ENCODE measurements at regions not wholly inside any gene's neighbourhood (a gene's known extent, or its start where the extent isn't known, plus 50 kb on each side); places are given as distances from the start of the nearest gene placed in this dataset.
"Not testable (repeated sequence)": the region's sequence is repeated elsewhere in the genome, so short reads cannot be mapped to it uniquely, and the experiment has no call there.

DNA sequence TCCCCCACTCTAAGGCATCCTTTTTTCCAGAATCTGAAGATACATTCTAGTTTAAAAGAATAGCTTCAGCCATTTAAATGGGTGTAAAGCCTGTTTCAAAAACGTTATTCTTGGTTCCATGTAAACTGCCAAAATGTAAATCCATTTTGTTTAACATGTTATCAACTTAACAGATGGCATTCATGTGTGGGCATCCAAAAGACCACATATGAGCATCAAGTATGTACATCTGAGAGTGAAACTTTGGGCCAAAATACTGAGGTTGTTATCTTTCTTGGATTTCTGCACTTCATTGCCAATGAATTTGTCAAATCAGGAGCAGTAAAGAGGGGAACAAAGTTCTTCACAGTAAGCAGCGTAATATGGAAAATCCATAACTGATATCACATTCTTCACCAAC lies 395.4 kb downstream of the ZNF804A start:
- peaks cover 4% of the 10 kb centered on the region for H3K9me3 Mint-ChIP-seq
- no peaks in the 10 kb centered on the region for H3K27me3 Mint-ChIP-seq
- no peak overlapping the region for H3K27ac Mint-ChIP-seq
- no peaks in the 10 kb centered on the region for H3K4me1 Mint-ChIP-seq
- no peak overlapping the region for H3K4me3 Mint-ChIP-seq
- H3K36me3 Mint-ChIP-seq: no peaks in the 10 kb centered on the region
- ATAC-seq: no peak

GRCh38 chr2:185006481-185006880 lies 408.2 kb downstream of the ZNF804A start:
- Mint-ChIP-seq H3K27me3 (no peaks in the 10 kb centered on the region), H3K4me3 (no peak overlapping the region), H3K36me3 (no peaks in the 10 kb centered on the region), H3K4me1 (no peaks in the 10 kb centered on the region), H3K9me3 (peaks cover 13% of the 10 kb centered on the region), H3K27ac (no peak overlapping the region)
- no peak for ATAC-seq

DNA sequence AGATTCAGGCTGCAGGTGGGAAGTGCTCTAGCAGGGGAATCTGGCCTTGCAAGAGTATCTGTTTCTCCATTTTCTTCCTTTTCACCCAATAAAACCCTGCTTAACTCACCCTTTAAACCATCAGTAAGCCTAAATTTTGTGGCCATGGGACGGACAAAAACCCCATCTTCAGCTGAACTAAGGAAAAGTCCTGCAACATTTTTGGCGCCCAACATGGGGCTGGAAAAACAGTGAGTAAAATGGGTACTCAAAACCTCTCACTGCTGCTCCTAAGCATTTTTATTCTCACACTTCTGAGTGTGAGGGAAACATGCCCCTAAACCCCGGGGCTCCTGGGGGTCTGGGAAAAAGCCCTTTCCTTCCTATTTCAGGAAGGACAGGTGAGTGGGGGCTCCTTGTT lies 414.3 kb downstream of the ZNF804A start:
- Mint-ChIP-seq H3K4me1 (no peaks in the 10 kb centered on the region), H3K27ac (no peak overlapping the region), H3K4me3 (no peak overlapping the region), H3K27me3 (no peaks in the 10 kb centered on the region), H3K9me3 (peaks cover 25% of the 10 kb centered on the region), H3K36me3 (no peaks in the 10 kb centered on the region)
- no peak for ATAC-seq

DNA sequence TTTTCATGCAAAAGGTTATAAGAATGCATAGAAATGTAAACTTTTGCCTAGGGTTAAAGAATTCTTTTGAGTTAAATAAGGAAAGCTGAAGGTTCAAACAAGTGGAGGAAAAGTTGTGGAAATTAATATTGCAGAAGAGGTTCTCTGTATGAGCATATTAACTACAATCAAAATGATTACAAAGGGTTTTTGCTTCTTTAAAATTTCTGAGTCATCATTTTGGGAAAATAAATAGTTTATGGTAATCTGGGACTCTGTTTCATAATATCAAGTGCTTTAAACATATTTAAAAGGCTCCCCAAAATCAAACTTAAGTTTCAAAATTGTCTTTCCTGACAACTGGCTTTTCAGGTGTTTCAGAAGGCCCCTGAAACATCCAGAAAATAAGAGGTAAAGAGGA lies 415.7 kb downstream of the ZNF804A start:
- H3K36me3 Mint-ChIP-seq: no peaks in the 10 kb centered on the region
- H3K4me1 Mint-ChIP-seq: no peaks in the 10 kb centered on the region
- H3K27ac Mint-ChIP-seq: no peak overlapping the region
- no peak overlapping the region for H3K4me3 Mint-ChIP-seq
- ATAC-seq: no peak
- no peaks in the 10 kb centered on the region for H3K27me3 Mint-ChIP-seq
- peaks cover 25% of the 10 kb centered on the region for H3K9me3 Mint-ChIP-seq

DNA sequence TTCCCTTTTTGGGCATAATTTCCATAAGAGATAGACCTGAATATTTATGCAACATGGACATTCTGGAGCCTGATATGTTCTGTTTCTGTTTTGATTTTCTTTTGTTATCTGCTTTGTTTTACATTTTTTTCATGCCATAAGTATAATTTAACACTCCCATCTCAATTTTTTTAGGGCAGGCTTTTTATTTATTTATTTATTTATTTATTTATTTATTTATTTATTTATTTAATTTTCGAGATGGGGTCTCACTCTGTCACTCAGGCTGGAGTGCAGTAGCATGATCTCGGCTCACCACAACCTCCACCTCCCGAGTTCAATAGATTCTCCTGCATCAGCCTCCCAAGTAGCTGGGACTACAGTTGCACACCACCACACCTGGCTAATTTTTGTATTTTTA lies 427.6 kb downstream of the ZNF804A start:
- H3K27me3 Mint-ChIP-seq, H3K27ac Mint-ChIP-seq, H3K4me1 Mint-ChIP-seq, ATAC-seq, H3K9me3 Mint-ChIP-seq, H3K4me3 Mint-ChIP-seq, H3K36me3 Mint-ChIP-seq: not testable (repeated sequence)

DNA sequence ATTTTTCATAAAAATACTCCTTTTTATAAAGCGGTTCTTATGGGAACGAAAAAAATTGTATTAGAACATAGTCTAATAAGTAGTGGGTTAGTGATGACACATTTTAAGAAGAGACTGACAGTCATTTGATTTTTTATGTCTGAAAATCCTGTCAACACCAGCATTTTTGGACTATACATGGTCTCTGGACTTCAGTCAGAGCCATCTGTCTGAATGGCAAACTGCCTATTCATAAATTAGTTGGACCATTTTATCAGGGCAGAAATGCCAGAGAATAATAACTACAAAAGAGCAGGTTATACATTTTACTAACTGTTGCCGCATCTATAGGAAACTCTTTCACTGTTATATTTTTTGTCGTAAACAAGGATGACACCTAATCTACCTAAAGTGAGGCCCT lies 437.6 kb downstream of the ZNF804A start:
- peaks cover 8% of the 10 kb centered on the region for H3K9me3 Mint-ChIP-seq
- no peaks in the 10 kb centered on the region for H3K36me3 Mint-ChIP-seq
- no peaks in the 10 kb centered on the region for H3K4me1 Mint-ChIP-seq
- no peak overlapping the region for H3K4me3 Mint-ChIP-seq
- no peaks in the 10 kb centered on the region for H3K27me3 Mint-ChIP-seq
- ATAC-seq: no peak
- no peak overlapping the region for H3K27ac Mint-ChIP-seq

DNA sequence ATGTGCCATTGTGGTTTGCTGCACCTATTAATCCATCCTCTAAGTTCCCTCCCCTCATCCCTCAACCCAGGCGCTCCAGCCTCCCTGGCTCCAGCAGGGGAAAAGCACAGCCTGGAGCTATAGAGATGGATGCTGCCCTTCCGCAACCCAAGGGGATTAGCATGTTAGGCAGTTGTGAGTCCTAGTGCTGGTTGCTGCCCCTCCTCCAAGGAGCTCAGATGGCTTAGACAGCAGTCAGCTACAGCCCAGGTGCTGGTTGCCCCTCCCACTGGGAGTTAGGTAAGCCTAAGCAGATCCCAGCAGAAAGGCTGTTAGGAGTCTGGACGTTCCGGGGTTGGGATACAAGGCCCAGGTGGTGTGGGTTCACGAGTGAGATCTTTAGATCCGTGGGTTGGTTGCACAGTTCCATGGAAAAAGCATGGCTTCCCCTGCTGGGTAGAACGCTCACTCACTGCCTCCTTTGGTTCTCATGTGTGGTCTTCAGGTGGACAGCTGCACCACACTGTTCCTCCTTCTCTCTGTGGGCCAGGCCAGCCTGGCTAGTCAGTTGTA lies 446.1 kb downstream of the ZNF804A start:
- Mint-ChIP-seq H3K27me3 (no peaks in the 10 kb centered on the region), H3K27ac (no peak overlapping the region), H3K9me3 (peaks cover 20% of the 10 kb centered on the region), H3K4me3 (no peak overlapping the region), H3K4me1 (no peaks in the 10 kb centered on the region), H3K36me3 (no peaks in the 10 kb centered on the region)
- peak; percentile 36 for ATAC-seq

GRCh38 chr2:185050804-185051203 lies 452.5 kb downstream of the ZNF804A start:
- ATAC-seq: no peak
- H3K9me3 Mint-ChIP-seq: no peaks in the 10 kb centered on the region
- H3K4me3 Mint-ChIP-seq: no peak overlapping the region
- no peaks in the 10 kb centered on the region for H3K27me3 Mint-ChIP-seq
- H3K36me3 Mint-ChIP-seq: no peaks in the 10 kb centered on the region
- H3K4me1 Mint-ChIP-seq: no peaks in the 10 kb centered on the region
- no peak overlapping the region for H3K27ac Mint-ChIP-seq

DNA sequence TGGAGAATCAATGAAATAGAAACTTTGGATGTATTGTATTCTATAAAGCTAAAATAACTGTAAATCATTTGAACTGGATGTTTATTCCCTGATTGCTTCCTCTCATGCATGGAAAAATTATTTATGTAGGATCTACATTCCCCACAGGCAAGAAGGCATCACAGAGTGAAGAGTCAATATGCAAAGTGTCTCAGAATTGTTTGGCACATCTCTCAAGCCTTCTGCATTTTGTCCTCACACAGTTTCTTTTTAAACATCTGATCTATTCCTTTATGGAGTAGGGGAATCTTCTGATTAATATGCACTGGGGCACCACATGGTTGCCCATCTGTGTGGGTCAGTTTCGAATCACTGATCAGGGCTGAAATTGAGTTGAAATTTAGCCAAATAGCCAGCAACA lies 465.4 kb downstream of the ZNF804A start:
- H3K4me1 Mint-ChIP-seq: no peaks in the 10 kb centered on the region
- no peak overlapping the region for H3K27ac Mint-ChIP-seq
- no peaks in the 10 kb centered on the region for H3K36me3 Mint-ChIP-seq
- H3K4me3 Mint-ChIP-seq: no peak overlapping the region
- no peaks in the 10 kb centered on the region for H3K9me3 Mint-ChIP-seq
- ATAC-seq: no peak
- no peaks in the 10 kb centered on the region for H3K27me3 Mint-ChIP-seq

GRCh38 chr2:185066128-185066527 lies 467.8 kb downstream of the ZNF804A start:
- H3K4me1 Mint-ChIP-seq: no peaks in the 10 kb centered on the region
- no peak overlapping the region for H3K4me3 Mint-ChIP-seq
- no peaks in the 10 kb centered on the region for H3K36me3 Mint-ChIP-seq
- no peaks in the 10 kb centered on the region for H3K9me3 Mint-ChIP-seq
- H3K27ac Mint-ChIP-seq: no peak overlapping the region
- no peak for ATAC-seq
- H3K27me3 Mint-ChIP-seq: no peaks in the 10 kb centered on the region

GRCh38 chr2:185069107-185069506 lies 470.8 kb downstream of the ZNF804A start:
- no peaks in the 10 kb centered on the region for H3K4me1 Mint-ChIP-seq
- no peak overlapping the region for H3K27ac Mint-ChIP-seq
- H3K27me3 Mint-ChIP-seq: no peaks in the 10 kb centered on the region
- ATAC-seq: no peak
- H3K9me3 Mint-ChIP-seq: no peaks in the 10 kb centered on the region
- no peak overlapping the region for H3K4me3 Mint-ChIP-seq
- H3K36me3 Mint-ChIP-seq: no peaks in the 10 kb centered on the region

DNA sequence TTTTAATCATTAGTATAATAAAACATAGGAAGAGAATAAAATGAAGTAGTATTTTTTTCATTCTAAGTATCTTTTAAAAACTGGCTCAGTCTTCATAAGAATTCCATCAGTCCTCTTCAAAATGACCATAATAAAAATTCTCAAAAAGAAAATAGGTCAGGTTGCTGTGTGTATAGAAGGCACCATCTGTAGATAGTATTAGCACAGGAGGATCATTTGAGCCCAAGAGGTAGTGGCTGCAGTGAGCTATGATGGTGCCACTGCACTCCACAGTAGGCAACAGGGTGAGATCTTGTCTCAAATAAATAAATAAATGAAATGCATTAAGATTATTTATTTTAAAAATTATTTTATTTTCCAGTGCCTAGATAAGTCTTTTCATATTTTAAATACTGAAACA lies 475.8 kb downstream of the ZNF804A start:
- no peak for ATAC-seq
- no peaks in the 10 kb centered on the region for H3K4me1 Mint-ChIP-seq
- H3K27ac Mint-ChIP-seq: no peak overlapping the region
- H3K36me3 Mint-ChIP-seq: no peaks in the 10 kb centered on the region
- H3K27me3 Mint-ChIP-seq: no peaks in the 10 kb centered on the region
- no peak overlapping the region for H3K4me3 Mint-ChIP-seq
- no peaks in the 10 kb centered on the region for H3K9me3 Mint-ChIP-seq

DNA sequence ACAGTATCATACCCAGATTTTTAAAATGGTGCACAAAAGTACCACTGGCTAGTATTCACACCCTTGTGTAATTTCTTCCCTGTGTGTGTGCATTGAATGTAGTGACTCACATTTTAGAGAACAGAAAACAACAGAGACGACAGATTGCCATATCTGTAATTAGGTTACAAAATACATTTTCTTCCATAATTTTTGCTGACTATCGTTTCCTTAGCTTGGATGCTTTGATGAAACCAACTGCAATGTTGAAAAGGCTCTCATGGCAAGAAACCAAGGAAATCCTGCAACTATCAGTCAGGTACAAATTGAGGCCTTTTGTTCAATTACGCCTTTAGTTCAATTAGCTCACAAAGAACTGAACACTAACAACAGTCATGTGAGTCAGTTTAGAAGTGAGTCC lies 484.4 kb downstream of the ZNF804A start:
- H3K27me3 Mint-ChIP-seq: no peaks in the 10 kb centered on the region
- no peaks in the 10 kb centered on the region for H3K4me1 Mint-ChIP-seq
- no peak for ATAC-seq
- no peak overlapping the region for H3K27ac Mint-ChIP-seq
- H3K9me3 Mint-ChIP-seq: peaks cover 3% of the 10 kb centered on the region
- H3K4me3 Mint-ChIP-seq: no peak overlapping the region
- no peaks in the 10 kb centered on the region for H3K36me3 Mint-ChIP-seq

DNA sequence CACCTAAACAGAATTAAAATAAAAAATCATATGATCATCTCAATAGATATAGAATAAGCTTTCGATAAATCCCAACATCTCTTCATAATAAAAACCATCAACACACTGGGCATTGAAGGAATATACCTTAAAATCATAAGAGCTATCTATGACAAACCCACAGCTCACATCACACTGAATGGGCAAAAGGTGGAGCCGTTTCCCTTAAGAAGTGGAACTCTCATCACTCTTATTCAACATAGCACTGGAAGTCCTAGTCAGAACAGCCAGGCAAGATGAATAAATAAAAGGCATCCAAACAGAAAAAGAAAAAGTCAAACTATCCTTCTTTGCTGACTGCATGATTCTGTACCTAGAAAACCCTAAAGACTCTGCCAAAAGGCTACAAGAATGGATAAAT lies 510.3 kb downstream of the ZNF804A start:
- peaks cover 4% of the 10 kb centered on the region for H3K9me3 Mint-ChIP-seq
- no peak overlapping the region for H3K27ac Mint-ChIP-seq
- no peak for ATAC-seq
- H3K4me1 Mint-ChIP-seq: no peaks in the 10 kb centered on the region
- no peaks in the 10 kb centered on the region for H3K27me3 Mint-ChIP-seq
- H3K36me3 Mint-ChIP-seq: no peaks in the 10 kb centered on the region
- H3K4me3 Mint-ChIP-seq: no peak overlapping the region

DNA sequence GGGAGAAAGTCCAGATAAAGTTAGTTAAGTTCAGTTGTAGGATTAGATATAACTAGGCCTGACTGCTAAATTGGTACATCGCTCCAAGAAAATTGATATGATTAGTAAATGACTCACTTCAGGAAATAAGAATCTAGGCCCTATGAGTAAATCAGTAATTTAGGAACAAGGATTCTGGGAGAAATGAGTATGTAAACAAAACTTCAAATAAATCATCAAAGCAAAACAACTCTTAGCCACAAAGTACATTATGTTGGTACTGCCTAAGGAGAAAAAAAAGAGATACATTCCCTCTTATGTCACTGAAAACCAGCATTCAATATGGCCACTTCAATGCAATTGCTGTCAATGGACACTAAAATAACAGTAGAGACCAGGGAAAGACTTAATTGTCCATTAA lies 529.1 kb downstream of the ZNF804A start:
- Mint-ChIP-seq H3K36me3 (no peaks in the 10 kb centered on the region), H3K4me1 (no peaks in the 10 kb centered on the region), H3K4me3 (no peak overlapping the region), H3K9me3 (peaks cover 3% of the 10 kb centered on the region), H3K27ac (no peak overlapping the region), H3K27me3 (no peaks in the 10 kb centered on the region)
- ATAC-seq: no peak

- Mint-ChIP-seq H3K4me3 (no peak overlapping the region), H3K27me3 (no peaks in the 10 kb centered on the region), H3K36me3 (no peaks in the 10 kb centered on the region), H3K4me1 (no peaks in the 10 kb centered on the region), H3K27ac (no peak overlapping the region), H3K9me3 (peaks cover 3% of the 10 kb centered on the region)
- ATAC-seq: no peak
Observed at GRCh38 chr2:185128346-185128745, 530.0 kb downstream of the ZNF804A start.

- Mint-ChIP-seq H3K4me1 (no peaks in the 10 kb centered on the region), H3K9me3 (peaks cover 3% of the 10 kb centered on the region), H3K36me3 (no peaks in the 10 kb centered on the region), H3K27me3 (no peaks in the 10 kb centered on the region), H3K27ac (no peak overlapping the region), H3K4me3 (no peak overlapping the region)
- ATAC-seq: no peak
Observed at GRCh38 chr2:185128996-185129395, 530.7 kb downstream of the ZNF804A start.

Data from stimulated activated memory B cell treated with anti-CD40 and anti-IgM and Interleukin-4, amounts not matched to agents 10 μg/mL and 1 μg/mL and 100 μg/mL, for 72 hours (primary cell).